Astrocyte (in vitro differentiated cells and primary cell): ENCODE measurements at regions not wholly inside any gene's neighbourhood (a gene's known extent, or its start where the extent isn't known, plus 50 kb on each side); places are given as distances from the start of the nearest gene placed in this dataset.

Experiments used
- EZH2 ChIP-seq: IDR thresholded peaks from 2 replicates; pipeline ENCODE4 v1.6.1; 2012; ENCODE audit warnings: mild to moderate bottlenecking, low read length, inconsistent platforms; ENCODE audit not compliant: insufficient read depth
- TF ChIP-seq, protein P1 (sequence below): IDR thresholded peaks from 2 replicates; pipeline ENCODE4 v1.5.1; 2011; ENCODE audit warnings: low read depth, mild to moderate bottlenecking, inconsistent platforms, low read length, moderate library complexity; ENCODE audit not compliant: insufficient read depth

DNA sequence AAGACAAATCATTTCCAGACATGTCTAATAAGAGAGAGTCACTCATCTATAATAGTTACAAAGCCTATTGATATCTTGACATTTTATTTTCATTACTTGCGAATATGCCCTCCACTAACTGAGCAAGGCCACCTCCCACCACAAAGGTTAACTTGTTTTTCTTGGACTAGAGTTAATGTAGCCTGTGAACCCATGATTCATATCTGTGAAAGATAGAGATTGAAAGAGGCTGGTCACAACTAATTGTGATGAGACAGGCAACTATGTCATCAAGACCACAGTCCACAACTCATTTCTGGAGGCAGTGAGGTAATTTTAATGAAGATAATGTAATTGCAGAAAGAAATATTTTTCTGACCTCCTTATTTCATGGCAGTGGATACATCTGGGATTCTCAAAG is 491.8 kb upstream of the TPK1 start:
- TF ChIP-seq, protein P1, sequence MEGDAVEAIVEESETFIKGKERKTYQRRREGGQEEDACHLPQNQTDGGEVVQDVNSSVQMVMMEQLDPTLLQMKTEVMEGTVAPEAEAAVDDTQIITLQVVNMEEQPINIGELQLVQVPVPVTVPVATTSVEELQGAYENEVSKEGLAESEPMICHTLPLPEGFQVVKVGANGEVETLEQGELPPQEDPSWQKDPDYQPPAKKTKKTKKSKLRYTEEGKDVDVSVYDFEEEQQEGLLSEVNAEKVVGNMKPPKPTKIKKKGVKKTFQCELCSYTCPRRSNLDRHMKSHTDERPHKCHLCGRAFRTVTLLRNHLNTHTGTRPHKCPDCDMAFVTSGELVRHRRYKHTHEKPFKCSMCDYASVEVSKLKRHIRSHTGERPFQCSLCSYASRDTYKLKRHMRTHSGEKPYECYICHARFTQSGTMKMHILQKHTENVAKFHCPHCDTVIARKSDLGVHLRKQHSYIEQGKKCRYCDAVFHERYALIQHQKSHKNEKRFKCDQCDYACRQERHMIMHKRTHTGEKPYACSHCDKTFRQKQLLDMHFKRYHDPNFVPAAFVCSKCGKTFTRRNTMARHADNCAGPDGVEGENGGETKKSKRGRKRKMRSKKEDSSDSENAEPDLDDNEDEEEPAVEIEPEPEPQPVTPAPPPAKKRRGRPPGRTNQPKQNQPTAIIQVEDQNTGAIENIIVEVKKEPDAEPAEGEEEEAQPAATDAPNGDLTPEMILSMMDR = no peak
- TF ChIP-seq EZH2 = no peak
